Astrocyte of the cerebellum (primary cell): ENCODE measurements at regions not wholly inside any gene's neighbourhood (a gene's known extent, or its start where the extent isn't known, plus 50 kb on each side); places are given as distances from the start of the nearest gene placed in this dataset.

Experiments used
- DNase-seq: peaks from one replicate; pipeline ENCODE4 v3.0.0-alpha.2; 2011; ENCODE audit warnings: low read depth
- H3K4me3 ChIP-seq: 2 replicates; pipeline ENCODE4 v1.5.1; 2011; ENCODE audit warnings: mild to moderate bottlenecking, low read depth, low read length, moderate library complexity
- in situ Hi-C: cut with HindIII; loops from 2 replicates; pipeline ENCODE4 v1.10.0; 2017; ENCODE audit warnings: low sequenced_read_pairs
- TF ChIP-seq, protein P1 (sequence below): IDR thresholded peaks from 2 replicates; pipeline ENCODE4 v1.5.1; 2012; ENCODE audit warnings: low read length, low read depth, moderate library complexity, mild to moderate bottlenecking; ENCODE audit errors: missing control alignments

DNA sequence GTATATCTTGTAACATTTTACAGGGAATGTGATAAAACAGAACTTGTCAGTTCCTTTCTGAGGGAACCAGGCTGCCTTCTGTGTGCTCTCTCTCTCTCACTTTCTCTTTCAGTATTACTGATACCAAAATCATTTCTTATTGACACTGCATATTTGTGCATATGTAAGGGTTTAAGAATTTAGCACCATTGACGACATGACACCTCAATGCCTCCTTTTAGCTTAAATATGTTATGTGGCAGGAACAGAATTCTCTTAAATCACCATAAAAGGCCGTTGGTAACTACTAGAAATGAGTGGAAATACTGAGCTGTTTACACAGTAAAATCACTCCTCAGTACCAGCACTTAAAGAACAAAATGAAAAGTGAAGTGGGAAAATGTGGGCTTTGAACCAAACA lies 457.7 kb upstream of the SYT1 start:
- TF ChIP-seq, protein P1, sequence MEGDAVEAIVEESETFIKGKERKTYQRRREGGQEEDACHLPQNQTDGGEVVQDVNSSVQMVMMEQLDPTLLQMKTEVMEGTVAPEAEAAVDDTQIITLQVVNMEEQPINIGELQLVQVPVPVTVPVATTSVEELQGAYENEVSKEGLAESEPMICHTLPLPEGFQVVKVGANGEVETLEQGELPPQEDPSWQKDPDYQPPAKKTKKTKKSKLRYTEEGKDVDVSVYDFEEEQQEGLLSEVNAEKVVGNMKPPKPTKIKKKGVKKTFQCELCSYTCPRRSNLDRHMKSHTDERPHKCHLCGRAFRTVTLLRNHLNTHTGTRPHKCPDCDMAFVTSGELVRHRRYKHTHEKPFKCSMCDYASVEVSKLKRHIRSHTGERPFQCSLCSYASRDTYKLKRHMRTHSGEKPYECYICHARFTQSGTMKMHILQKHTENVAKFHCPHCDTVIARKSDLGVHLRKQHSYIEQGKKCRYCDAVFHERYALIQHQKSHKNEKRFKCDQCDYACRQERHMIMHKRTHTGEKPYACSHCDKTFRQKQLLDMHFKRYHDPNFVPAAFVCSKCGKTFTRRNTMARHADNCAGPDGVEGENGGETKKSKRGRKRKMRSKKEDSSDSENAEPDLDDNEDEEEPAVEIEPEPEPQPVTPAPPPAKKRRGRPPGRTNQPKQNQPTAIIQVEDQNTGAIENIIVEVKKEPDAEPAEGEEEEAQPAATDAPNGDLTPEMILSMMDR, result no peak
- DNase-seq, result no peak
- no peak overlapping the region for H3K4me3 ChIP-seq
- in situ Hi-C loops, result no loop called here

DNA sequence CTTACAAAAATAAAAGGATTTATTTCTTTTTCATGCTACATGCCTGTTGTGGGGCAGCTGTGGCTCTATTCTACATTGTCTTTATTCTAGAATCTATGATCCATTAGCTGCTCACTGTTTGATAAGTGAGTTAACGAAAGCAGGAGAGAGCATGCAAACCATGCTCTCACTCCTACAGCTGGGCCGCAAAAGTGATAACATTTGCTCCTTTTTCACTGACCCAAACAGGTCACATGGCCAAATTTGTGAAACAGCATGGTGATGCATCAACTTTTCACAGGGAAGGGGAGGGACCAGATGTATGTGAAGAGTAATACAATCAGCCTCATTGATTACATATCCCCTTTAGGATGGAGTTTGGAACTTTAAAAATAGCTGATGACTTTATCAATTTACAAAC lies 456.9 kb upstream of the SYT1 start:
- in situ Hi-C loops, result no loop called here
- DNase-seq, result no peak
- TF ChIP-seq, protein P1, result no peak
- H3K4me3 ChIP-seq, result no peak overlapping the region

DNA sequence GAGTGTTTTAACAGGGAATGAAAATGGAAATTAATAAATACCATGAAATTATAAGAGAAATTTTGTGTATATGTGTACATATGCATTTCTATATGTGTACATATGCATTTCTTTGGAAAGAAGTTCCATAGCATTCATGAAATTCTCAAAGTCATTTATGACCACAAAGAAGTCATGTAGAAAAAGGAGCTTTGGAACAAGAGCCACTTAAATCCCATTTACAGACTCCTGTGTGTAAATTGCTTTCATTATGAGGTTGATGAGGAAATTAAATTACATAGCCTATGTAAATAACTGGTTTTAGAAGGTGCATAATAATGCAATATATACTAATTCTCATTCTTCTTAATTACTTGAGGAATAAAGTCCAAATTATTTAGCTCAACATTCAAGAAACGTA lies 450.5 kb upstream of the SYT1 start:
- in situ Hi-C loops, result no loop called here
- TF ChIP-seq, protein P1, result no peak
- DNase-seq, result no peak
- no peak overlapping the region for H3K4me3 ChIP-seq

DNA sequence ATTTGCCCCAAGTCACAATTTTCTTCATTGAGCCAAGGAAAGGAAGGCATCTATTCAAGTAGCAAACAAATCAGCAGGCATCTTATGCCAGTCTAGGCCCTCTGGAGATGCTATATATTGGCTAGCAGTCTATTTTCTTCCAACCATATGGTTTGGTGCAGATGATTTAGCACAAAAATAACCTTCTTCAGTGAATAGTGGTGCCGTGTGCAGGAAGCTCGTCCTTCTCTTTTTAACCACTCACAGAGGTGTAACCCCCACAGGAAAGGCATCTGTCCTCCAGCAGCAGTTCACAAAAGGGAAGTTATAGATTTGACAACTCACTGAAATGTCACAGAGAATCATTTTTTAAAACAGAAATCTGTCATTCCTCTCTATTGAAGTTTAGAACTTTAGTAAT lies 445.7 kb upstream of the SYT1 start:
- TF ChIP-seq, protein P1, result no peak
- no peak overlapping the region for H3K4me3 ChIP-seq
- no peak for DNase-seq
- in situ Hi-C loops, result no loop called here

DNA sequence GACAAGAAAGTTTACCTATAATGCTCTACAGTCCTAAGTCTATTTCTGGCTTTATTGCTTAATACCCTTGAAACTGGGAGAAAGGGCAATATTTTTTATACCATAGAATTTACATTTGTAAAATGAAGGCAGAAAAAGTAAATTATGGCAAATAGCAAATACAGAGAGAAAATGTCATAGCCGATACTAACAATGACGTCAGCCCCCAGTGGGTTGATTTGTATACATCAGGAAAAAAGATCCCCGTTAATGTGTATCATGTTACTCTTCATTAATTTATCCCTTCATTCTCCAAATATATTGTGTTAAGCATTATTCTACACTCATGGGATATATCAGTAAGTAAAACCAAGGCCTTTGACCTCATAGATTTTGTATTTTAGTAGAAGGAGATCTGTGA lies 445.1 kb upstream of the SYT1 start:
- no peak for DNase-seq
- H3K4me3 ChIP-seq, result no peak overlapping the region
- TF ChIP-seq, protein P1, result no peak
- in situ Hi-C loops, result no loop called here

DNA sequence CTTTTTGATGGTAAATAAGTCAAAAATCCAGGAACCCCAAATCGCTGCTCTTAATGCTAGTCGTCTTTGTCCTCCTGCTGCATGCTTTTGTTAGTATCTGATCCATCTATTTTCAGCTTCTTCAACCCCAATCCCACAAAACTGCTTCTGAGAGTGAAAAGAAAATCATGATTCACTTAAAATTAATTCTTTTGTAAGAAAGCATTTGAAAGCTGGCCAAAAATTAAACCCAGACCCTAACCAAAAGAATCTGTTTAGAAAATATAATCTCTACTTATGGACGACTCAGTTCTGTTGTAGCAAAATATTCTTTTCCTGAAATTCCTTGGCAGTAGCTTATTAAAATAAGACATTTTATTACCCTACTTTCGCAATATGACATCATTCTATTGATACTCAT lies 443.6 kb upstream of the SYT1 start:
- in situ Hi-C loops, result no loop called here
- peak; percentile 63 for DNase-seq
- H3K4me3 ChIP-seq, result no peak overlapping the region
- TF ChIP-seq, protein P1, result no peak

DNA sequence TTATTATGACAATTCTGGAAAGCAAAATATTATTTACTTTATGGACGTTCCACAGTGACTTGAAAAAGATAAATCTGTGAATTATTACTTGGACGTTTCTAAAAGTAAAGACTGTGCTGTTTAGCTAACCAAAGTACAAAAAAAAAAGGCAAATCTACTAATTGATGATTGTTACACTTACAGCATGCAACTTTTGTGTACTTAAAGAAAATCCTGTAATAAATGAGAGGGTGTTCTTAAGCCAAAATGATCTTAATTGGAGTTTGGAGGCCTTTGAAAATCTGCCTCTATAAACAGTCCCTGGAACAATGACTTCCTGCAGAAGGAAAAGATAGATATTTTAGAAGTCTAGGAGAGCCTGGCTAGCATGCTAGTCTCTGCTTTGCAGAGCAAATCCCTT lies 434.0 kb upstream of the SYT1 start:
- TF ChIP-seq, protein P1, result no peak
- H3K4me3 ChIP-seq, result no peak overlapping the region
- no peak for DNase-seq
- in situ Hi-C loops, result no loop called here
